Endometrium (tissue), 2 donors: ENCODE measurements at regions not wholly inside any gene's neighbourhood (a gene's known extent, or its start where the extent isn't known, plus 50 kb on each side); places are given as distances from the start of the nearest gene placed in this dataset.
A peak's percentile ranks its signal among the peaks of the same experiment; 100 is the strongest.
"Not testable (repeated sequence)": the region's sequence is repeated elsewhere in the genome, so short reads cannot be mapped to it uniquely, and the experiment has no call there.

ENCODE experiments used
- FAIRE-seq: peaks from 2 replicates; lab custom pipeline; 2012; peaks lifted over from hg19 to GRCh38; lab: Jason Lieb, UNC
- donor health status: control.
- donor health status: control.

- no peak for FAIRE-seq
Measured at GRCh38 chr7:20083781-20084180, 133.4 kb downstream of the MACC1 start.

DNA sequence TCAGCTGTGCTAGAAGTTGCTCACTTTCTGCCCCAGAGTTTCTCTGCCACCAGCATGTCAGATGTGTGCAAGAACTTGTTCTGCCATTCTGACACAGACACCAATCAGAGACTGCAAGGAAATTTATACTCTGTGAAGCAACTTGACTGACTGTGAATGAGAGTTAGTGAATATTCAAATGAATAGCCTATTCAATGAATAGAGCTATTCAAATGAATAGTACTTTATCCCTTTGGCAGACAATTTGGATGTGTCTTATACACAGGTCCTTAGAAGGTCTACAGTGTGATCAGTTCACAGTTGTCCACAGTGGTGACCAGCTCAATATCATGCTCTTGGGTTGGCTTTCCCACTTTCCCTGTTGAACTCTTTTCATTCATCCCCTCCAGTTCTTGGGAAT is 138.1 kb downstream of the MACC1 start:
- FAIRE-seq = no peak

DNA sequence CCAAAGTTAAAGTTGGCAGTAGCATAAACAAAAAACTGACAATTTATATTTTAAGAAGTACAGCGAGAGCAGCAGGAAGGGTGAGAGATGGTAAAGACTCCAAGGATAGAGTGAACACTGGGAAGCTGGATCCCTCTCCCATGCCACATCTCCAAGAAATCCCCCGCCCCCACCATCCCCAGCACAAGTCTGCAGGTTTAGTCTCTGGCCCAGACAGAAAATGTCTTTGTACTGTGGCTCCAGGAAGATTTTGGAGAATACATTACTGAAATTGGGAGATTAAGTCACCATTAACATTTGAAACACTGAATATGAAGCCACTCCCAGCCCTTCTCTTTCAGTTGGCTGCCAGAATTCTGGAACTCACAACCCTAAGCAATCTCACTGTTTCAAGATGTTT is 140.3 kb downstream of the MACC1 start:
- FAIRE-seq = no peak

DNA sequence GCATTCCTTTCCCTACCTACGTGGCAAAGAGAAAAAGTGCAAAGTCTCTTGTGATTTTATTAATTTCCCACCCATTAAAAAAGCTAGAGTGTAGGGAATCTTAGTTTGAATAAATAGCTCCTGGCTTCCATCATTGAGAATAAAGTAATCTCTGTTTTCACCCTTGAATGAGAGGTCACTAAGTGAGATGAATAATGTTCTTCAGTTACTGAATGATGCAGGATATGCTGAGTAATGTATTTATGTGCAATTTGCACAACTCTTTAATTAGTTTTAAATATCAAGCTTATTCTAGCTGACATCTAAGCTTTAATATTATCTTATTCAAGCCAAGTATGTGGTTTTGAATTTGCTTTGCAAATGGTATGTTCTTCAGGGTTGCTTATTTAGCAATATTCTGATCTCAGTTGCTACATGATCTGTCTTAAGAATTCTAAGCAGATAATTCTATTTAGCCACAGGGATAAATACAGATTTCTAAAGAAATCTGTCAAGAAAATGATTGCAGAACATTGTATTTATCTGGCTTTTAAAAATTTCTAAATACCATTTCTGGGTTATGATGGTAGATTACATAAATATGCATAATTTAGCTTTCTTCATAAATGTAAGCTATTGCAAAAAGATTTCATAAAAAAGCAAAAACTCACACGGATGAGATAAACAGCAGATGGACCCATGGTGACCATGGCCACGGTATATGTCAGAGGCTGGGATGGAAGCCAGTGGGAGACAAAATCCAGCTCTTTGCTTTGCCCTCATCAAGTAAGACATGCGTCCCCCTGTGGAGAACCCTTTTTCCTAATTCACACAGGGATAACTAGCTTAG is 141.0 kb downstream of the MACC1 start:
- no peak for FAIRE-seq

- no peak for FAIRE-seq
Measured at GRCh38 chr7:20075440-20075839, 141.7 kb downstream of the MACC1 start.

- FAIRE-seq = not testable (repeated sequence)
Measured at GRCh38 chr7:20068004-20068403, 149.2 kb downstream of the MACC1 start.

GRCh38 chr7:20064974-20065862 is 152.0 kb downstream of the MACC1 start:
- peak; percentile 65 for FAIRE-seq

- FAIRE-seq = no peak
Measured at GRCh38 chr7:20064181-20064970, 152.8 kb downstream of the MACC1 start.

DNA sequence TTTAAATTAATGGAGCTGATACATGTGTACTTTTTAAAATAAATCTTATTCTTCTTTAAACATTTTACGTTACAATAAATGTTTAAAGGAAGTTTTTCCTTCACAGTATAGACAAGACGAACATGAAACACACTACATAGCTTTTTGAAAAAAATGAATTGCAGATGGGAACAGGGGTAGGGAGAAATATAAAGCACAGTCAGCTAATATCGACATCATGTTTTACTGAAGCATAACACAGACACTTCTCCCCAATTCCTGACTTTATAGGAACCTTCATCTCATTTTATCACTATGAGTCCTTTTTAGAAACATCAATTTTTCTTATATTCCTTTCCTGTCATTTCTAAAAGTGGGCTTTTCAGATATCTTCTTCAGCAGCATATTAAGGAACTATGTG is 153.5 kb downstream of the MACC1 start:
- no peak for FAIRE-seq

- no peak for FAIRE-seq
Measured at GRCh38 chr7:20062932-20063331, 154.3 kb downstream of the MACC1 start.

- no peak for FAIRE-seq
Measured at GRCh38 chr7:20053334-20054104, 163.7 kb downstream of the MACC1 start.

GRCh38 chr7:20050241-20050966 is 166.8 kb downstream of the MACC1 start:
- FAIRE-seq = no peak

DNA sequence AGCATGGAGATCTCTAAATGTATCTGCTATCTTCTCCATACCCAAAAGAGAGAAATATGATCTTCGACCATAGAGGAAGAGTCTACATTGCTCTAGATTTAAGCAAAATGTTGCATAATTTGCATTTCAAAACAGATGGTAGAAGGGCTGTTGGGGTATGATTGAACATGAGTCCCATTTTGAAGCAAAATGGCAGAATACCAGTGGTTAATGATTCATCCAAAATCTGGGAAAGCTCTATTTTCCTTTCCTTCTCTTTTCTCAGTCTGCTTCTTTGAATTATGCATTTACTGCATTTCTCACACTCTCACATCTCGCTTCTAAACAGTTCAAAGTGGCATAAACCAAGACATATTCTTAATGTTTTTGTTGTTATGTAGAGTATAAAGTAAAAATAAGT is 178.5 kb downstream of the MACC1 start:
- no peak for FAIRE-seq

GRCh38 chr7:20035279-20035875 is 181.8 kb downstream of the MACC1 start:
- FAIRE-seq = no peak

DNA sequence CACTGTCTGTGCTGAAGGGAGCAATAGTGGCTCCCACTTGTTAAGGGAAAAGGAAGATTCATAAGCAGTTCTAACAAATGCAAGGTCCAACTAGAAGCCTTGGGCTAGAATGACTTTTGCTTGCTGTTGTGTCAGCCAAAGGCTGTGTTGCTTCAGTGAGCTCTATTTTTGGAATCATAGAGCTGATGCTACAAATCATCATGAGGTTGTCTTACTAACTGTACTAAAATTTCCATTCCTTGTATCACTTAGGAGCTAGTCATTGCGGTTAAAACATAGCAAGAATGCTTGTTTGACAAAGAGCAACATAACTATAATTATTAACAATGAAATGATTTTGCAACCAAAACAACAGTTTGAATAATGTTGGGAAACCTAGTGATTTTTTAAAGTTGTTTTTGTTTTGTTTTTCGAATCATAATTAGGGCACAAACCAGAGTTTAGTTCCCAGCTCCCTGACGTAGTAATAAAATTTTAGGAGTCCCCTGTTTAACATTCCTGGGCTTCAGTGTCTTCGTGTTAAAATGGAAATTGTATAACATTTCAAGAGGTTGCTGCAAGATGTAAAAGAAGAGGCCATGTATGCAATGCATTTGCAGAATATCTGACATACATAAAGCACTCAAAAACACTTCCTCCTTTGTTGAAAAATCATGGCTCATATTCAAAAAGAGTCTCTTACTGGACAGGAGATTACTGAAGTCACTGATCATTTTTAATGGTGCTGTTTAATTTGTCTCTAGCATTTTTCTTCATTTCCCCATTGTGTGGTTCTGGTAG is 183.4 kb downstream of the MACC1 start:
- FAIRE-seq = peak; percentile 96

DNA sequence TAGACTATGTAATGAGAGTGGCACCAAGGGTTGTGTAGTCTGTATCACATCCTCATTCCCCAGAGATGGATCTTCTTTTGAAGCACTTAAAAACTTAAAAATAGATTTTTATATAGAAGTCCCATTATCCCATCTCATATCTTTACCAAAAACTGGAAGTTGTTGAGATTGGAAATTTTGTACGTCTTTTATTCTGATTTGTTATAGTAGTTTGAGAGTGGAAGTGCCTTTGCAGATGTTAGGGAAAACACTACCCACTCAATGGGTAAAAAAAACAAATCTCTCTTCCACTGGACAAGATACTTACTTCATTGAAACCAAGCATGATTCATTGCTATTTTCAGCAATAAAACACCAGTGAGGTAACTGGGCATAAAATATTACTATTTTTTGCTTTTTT is 184.4 kb downstream of the MACC1 start:
- FAIRE-seq = no peak

GRCh38 chr7:20030915-20031362 is 186.2 kb downstream of the MACC1 start:
- FAIRE-seq = no peak

GRCh38 chr7:20030417-20030816 is 186.8 kb downstream of the MACC1 start:
- no peak for FAIRE-seq

DNA sequence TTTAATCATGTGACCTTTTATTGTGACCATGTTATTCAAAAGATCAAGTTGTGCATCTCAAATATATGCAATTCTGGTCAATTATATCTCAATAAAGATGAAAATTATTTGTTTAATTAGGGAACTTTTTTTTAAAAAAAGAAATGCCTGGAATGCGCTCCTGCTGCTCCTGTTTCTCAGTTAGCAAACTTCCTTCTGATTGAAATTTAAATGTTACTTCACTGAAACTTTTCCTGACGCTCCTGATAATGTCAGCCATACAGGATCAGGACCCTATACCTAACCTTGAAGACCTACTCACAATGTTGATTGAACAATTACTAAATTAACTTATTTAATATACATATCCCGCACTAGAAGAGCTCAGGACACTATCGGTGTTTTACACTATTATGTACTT is 190.4 kb downstream of the MACC1 start:
- no peak for FAIRE-seq

- FAIRE-seq = no peak
Measured at GRCh38 chr7:20021831-20022230, 195.4 kb downstream of the MACC1 start.
